GM21717 (cell line): ENCODE measurements at regions not wholly inside any gene's neighbourhood (a gene's known extent, or its start where the extent isn't known, plus 50 kb on each side); places are given as distances from the start of the nearest gene placed in this dataset.

Experiments
- ATAC-seq: cut with Tn5 transposase; IDR thresholded peaks from one replicate; pipeline ENCODE4 v1.9.1; 2021; ENCODE audit warnings: mild to moderate bottlenecking, moderate library complexity; ENCODE audit not compliant: unreplicated experiment

- no peak for ATAC-seq
These were observed 299.8 kb upstream of the CNTN4 start for GRCh38 chr3:1798711-1799405.

- no peak for ATAC-seq
These were observed 293.3 kb upstream of the CNTN4 start for GRCh38 chr3:1805331-1805730.

- no peak for ATAC-seq
These were observed 290.1 kb upstream of the CNTN4 start for GRCh38 chr3:1808590-1808989.

- ATAC-seq, result no peak
These were observed 274.8 kb upstream of the CNTN4 start for GRCh38 chr3:1823867-1824266.

- ATAC-seq, result no peak
These were observed 274.3 kb upstream of the CNTN4 start for GRCh38 chr3:1824359-1824758.

- ATAC-seq, result no peak
These were observed 270.1 kb upstream of the CNTN4 start for GRCh38 chr3:1828519-1828918.

- no peak for ATAC-seq
These were observed 267.8 kb upstream of the CNTN4 start for GRCh38 chr3:1830851-1831250.

GRCh38 chr3:1832395-1832794 lies 266.3 kb upstream of the CNTN4 start:
- ATAC-seq, result no peak

GRCh38 chr3:1843111-1843510 lies 255.6 kb upstream of the CNTN4 start:
- no peak for ATAC-seq

- no peak for ATAC-seq
These were observed 251.1 kb upstream of the CNTN4 start for GRCh38 chr3:1847571-1847970.

GRCh38 chr3:1848935-1849334 lies 249.7 kb upstream of the CNTN4 start:
- ATAC-seq, result no peak

GRCh38 chr3:1852950-1853349 lies 245.7 kb upstream of the CNTN4 start:
- no peak for ATAC-seq

GRCh38 chr3:1855841-1856240 lies 242.8 kb upstream of the CNTN4 start:
- no peak for ATAC-seq

GRCh38 chr3:1870738-1871137 lies 227.9 kb upstream of the CNTN4 start:
- no peak for ATAC-seq

- no peak for ATAC-seq
These were observed 215.1 kb upstream of the CNTN4 start for GRCh38 chr3:1883534-1883933.

GRCh38 chr3:1892459-1892858 lies 206.2 kb upstream of the CNTN4 start:
- no peak for ATAC-seq

- no peak for ATAC-seq
These were observed 196.2 kb upstream of the CNTN4 start for GRCh38 chr3:1902416-1902815.

- ATAC-seq, result no peak
These were observed 195.6 kb upstream of the CNTN4 start for GRCh38 chr3:1903111-1903510.

- no peak for ATAC-seq
These were observed 190.8 kb upstream of the CNTN4 start for GRCh38 chr3:1907911-1908310.

GRCh38 chr3:1908651-1909445 lies 189.8 kb upstream of the CNTN4 start:
- no peak for ATAC-seq

GRCh38 chr3:1910322-1910721 lies 188.3 kb upstream of the CNTN4 start:
- no peak for ATAC-seq

- ATAC-seq, result no peak
These were observed 168.8 kb upstream of the CNTN4 start for GRCh38 chr3:1929788-1930414.
